GM19239 (cell line): ENCODE measurements at regions not wholly inside any gene's neighbourhood (a gene's known extent, or its start where the extent isn't known, plus 50 kb on each side); places are given as distances from the start of the nearest gene placed in this dataset.

Experiments used
- DNase-seq: peaks from one replicate; pipeline ENCODE4 v3.0.0; 2011; ENCODE audit warnings: low spot score; ENCODE audit not compliant: insufficient read length
- FAIRE-seq: peaks from 2 replicates; lab custom pipeline; 2011; peaks lifted over from hg19 to GRCh38; lab: Jason Lieb, UNC

DNA sequence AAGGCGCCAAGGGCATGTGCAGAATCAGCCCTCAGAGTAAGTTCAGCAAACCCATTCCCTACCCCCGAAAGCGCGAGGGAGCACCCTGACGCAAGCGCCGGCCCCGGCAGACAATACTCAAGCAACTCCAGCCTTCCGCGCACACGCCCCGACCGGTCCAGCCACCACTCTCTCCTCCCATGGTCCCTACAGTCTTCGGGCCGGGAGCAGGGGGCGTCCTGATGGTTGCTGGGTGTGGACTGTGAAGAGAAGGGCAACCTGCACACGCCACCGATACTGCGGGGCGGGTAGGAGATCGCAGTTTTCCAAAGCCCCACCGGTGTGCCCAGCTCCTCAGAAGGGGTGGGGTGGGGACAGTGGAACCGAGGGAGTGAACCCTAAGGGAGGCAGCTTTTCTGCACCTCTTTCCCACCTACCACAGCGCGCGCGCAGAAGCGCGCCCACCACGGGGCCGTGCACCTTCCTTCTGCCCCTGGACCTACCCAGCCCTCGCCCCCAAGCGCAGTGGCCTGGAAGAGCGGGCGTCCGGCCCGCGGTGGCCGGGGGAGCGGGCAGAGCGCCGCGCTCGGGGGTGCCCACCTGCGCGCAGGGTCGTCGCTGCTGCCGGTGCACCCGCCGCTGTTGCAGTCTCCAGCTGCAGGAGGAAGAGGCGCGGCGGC is 650.2 kb upstream of the DIPK2B start:
- DNase-seq = no peak
- no peak for FAIRE-seq

DNA sequence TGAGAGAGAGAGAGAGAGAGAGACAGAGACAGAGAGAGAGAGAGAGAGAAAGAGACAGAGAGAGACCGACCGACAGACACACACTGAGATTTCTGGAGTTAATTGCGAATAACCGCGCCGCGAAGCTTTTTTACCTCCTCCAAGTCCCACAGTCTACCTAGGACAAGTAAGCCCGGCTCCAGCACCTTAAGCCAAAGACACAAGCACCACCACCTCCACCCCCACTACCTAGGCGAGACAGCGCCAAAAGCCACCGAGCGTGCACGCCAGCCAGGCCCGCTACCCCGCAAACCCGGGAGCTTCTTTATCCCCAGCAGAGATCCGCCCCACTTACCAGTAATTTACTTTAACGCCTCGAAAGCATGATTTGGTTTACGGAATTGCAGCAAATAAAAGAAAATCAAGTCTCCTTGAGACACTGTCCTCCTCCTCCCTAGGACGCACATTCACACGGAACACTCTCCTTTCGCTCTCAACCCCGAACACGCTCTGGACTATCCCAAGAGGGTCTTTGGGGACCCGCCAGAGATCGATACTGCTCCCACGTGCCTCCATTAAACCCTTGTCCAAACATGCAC is 649.6 kb upstream of the DIPK2B start:
- no peak for DNase-seq
- no peak for FAIRE-seq

DNA sequence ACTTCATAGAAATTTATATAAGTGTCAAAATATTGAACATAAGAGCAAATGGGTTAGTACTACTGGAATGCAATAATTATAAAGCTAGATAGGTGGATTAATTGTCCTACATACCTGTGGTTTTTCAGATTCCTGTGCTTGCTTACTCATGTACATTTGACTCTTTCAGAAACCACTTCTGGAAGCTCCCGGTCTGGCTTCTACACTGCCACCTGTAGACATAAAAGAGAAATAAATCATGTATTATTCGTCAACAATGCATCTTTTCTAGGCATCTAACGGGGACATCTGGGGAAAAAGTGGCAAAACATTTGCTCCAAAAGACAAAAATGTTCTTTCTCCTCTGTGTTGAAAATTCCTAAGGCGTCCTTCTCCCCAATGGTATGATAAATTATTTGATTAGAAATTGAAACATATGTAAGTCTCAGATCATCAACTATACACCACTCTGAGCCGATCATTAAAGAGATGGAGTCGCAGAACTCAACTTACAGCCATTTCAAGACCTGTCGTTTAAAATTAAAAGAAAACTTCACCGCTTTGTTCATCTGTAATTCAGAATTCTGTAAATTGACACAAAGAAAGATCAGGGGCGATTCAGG is 648.7 kb upstream of the DIPK2B start:
- peak; percentile 84 for FAIRE-seq
- DNase-seq = no peak

DNA sequence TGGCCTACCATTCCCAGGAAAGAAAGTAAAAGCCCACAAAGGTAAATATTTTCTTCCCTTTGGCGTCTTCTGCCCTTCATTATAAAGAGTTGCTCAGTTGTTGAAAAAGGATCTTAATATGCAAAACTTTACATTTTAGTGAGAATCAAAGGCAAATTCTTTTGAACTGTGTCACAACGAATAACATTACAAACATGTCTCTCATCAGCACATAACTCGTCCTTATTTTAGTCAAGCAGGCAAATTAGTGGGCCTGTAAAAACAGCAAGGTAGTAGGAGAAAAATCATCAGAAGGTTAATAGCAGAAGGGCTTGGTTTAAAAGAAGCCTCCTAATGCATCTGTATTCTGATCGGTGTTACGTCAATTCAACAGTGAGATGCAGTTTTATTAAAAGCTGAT is 647.3 kb upstream of the DIPK2B start:
- no peak for FAIRE-seq

DNA sequence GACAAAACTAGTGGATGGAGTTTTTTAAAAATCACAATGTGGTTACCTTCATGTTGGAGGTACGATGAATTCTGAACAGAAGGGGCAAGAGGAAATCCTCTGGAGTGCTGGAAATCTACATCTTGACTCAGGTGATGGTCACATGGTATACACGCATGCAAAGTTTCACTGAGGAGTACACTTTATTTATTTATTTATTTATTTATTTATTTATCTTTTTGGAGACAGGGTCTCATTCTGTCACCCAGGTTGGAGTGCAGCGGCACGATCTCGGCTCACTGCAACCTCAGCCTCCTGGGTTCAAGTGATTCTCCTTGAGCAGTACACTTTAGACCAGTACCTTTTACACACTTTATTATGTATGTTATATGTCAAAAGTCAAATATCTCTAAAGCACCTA is 645.7 kb upstream of the DIPK2B start:
- FAIRE-seq (no peak), DNase-seq (no peak)

More for the DNA sequence above, 647.3 kb upstream of the DIPK2B start:
- no peak for DNase-seq

DNA sequence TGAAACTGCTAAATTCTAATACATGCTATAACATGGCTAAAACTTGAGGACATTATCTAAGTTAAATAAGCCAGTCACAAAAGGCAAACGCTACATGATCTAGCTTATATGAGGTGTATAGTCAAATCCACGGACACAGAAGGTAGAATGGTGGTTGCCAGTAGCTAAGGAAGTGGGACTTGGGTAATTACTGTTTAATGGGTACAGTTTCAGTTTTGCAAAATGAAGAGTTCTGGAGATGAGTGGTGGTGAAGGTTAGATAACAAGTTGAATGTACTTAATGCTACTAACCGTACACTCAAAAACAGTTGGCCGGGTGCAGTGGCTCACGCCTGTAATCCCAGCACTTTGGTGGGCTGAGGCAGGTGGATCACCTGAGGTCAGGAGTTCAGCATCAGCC is 644.5 kb upstream of the DIPK2B start:
- DNase-seq = no peak
- no peak for FAIRE-seq

DNA sequence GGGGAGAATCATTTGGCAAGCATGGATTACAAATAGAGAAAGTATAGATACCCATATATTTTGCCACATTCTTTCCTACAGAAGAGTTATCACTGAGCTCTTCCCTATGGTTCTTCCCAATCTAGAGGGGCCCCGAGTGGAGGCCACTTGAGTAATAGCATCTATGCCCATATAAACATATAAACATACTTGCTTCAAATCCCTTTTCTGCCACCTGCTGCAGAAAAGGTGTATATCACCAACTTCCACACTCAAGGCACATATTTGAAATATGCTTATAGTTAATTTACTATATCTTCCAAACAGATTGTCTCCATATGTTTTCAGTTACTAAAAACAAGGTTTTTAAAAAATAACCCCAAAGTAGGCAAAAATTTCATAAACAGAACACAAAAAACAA is 642.8 kb upstream of the DIPK2B start:
- DNase-seq (no peak), FAIRE-seq (peak; percentile 74)

DNA sequence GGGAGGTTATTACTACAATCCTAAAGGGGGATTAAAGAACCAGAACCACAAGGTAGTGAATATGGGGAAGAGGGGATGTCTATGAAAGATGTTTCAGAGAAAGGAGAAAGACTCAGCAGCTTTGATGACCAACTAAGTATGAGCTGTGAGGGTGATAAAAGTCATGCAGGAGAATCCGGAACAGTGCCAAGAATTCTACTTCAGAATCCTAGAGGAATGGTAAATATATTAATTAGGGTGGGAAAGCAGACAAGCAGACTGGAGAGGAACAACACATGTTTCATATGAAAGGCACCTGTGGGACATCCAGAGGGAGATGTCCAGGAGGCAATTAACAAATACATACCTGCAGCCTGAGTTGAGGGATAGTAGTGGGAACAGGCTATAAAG is 642.2 kb upstream of the DIPK2B start:
- no peak for FAIRE-seq
- no peak for DNase-seq

DNA sequence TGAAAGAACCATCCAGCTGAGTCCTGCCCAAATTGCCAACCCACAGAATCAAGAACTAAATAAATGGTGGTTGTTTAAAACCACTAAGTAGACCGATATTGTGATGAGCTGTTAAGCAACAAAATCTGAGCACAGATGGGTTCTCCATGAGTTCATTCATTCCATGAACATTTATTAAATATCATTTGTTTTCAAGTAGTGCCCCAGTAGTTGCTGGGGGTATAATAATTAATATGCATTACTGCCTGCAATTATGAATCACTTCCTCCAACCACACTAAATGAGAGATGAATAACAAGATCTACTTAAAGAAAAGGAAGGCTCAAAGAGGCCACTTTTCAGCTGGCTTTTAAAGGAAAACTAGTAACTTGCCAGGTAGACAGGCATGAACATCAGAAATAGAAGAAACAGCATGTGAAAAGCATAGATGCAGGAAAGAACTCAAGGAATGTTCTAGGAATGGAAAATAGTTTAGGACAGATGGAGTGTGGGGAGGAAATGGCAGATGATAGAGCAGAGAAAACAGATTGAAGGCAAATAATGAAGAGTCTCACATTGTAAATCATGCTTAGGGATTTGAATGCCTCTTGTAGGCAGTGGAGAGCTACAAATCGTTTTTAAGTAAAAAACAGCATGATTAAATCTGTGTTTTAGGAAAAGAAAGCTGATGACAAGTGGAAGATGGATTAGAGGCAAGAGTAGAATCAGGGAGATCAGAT is 641.7 kb upstream of the DIPK2B start:
- FAIRE-seq = no peak
- no peak for DNase-seq

DNA sequence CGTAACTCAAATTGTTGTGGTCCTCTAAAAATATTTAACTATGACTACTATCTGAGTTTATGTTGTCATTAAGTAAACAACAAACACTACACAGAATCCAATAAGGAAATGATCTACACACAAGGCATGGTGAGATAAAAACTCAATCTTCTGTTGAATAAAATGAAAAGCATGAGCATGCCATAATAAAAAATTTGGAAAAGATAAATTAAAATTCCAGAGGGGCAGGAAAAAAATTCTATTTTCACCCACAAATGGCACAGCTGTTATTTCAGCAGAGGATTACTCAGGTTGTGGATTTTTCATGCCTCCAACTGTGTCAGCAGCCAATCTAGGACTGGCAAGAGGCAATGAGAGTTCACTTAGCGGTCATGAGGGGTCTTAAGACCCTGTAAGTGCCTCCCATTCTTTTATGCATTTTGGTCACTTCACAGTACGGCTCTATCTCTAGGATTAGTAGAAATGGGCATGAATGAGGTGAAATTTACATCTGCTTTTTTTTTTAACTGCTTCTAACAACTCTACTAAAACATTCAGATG is 639.8 kb upstream of the DIPK2B start:
- DNase-seq = no peak
- FAIRE-seq = no peak

DNA sequence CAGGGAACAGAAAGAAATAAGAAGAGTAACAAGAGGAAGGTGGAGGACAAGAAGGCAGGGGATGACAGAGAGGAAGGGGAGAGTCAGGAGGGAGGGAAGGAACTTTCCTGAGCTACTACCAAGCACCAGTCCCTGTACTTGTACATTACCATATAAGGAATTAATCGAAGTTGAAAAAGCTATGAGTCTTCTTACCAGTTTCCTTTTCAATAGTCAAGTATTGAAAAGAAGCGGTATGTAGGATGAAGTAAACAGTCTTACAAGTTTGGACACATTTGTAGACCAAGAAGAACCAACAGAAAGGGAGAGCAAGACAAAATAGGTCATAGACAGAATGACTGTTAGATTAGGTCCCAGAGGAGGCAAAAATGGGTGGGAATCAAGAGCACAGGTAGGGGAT is 629.7 kb upstream of the DIPK2B start:
- no peak for DNase-seq
- FAIRE-seq = no peak

DNA sequence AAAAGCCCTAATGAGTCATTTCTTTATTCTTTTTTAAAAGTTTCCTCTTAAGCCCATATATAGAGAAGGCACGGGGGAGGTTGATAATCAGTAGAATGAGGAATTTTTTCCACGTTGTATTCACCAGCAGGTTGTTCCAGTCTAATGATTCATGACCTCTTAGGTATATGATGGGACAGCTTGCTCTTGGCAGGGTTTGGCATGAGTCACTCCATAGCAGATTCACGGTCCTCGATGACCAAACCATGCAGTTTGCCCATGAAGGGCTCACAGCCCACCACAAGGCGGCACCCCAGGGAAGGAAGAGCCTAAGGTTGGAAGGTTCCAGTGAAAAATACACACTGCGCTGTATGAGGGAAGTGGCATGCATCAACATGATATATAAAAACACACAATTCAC is 623.8 kb upstream of the DIPK2B start:
- no peak for DNase-seq
- FAIRE-seq = no peak

DNA sequence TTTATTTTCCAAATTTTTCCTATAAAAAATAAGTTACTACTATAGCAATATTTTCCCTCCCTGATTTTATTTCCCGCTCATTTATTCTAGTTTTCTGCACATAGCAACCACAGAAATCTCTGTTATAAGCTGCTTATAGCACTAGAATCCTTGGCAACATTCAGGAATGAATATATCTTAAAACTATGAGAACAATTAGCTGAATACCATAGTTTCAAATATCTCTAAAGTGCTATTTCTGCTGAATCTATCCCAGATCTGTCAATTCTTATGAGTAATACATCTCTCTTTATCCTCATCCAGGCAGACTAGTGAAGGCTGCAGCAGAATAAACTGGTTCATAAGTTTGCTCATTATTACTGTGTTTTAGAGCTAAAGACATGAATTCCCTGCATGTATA is 622.9 kb upstream of the DIPK2B start:
- FAIRE-seq = no peak
- no peak for DNase-seq

DNA sequence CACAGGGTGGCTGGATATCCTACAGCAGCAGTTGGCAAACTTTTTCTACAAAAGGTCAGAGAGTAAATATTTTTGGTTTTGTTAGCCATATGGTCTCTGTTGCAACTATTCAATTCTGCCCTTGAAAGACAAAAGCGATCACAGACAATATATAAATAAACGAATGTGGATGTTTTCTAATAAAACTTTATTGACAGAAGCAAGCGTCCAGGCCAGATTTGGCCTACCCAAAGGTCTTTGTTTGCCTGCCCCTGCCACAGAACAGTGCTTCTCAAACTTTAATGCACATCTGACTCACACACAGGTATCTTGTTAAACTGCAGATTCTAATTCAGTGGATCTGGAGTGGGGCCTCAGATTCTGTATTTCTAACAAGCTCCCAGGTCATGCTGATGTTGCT is 621.4 kb upstream of the DIPK2B start:
- FAIRE-seq (no peak), DNase-seq (no peak)

DNA sequence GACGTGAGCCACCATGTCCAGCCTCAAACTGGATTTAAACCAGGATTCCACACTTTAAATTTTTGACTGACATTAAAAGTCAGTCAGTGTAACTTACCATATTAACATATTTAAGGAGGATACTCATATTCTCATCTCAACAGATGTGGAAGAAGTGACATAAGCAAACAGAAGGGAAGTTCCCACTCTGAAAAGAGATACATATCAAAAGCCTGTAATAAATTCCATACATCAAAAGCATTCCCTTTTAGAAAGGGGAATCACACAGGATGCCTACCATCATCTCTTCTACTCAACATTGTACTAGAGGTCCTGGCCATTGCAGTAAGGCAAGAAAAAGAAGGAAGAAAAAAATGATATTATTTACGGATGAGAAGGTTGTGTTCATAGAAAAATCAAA is 618.2 kb upstream of the DIPK2B start:
- DNase-seq (no peak), FAIRE-seq (no peak)

DNA sequence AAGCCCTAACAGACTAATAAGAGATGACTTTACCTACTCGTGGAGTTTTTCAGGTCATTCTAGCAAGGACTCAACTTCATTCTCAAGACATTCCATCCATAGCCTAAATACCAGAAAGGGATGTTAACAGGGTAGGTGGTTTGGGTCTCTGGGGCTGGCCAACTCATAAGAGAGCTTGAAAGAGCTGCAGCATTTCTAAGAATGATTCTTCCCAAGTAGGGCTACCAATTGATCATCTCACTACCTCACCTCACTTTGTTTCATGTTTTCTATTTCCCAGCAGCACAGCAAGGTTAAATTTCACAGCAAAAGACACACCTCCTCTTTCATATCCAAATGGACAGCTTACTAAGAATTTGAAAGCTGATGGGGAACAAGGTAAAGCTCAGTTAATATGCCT is 614.8 kb upstream of the DIPK2B start:
- FAIRE-seq (no peak), DNase-seq (no peak)

DNA sequence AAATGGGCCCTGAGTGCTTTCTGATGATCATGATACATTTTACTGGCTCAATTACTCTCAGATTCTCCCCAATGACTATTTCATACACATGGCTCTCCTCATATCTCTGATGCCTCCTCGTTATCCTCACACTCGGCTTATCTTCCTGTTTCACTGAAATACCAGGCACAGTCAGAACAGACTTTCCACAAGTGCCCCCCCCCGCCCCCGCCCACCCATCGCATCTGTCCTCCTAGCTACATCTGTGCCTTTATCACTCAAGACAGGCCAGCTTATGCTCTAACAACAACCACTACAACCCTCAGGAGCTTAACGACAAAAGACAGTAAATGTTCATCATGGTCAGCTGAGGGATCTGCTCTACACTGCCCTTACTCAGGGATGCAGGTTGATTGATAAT is 610.6 kb upstream of the DIPK2B start:
- DNase-seq (no peak), FAIRE-seq (no peak)

DNA sequence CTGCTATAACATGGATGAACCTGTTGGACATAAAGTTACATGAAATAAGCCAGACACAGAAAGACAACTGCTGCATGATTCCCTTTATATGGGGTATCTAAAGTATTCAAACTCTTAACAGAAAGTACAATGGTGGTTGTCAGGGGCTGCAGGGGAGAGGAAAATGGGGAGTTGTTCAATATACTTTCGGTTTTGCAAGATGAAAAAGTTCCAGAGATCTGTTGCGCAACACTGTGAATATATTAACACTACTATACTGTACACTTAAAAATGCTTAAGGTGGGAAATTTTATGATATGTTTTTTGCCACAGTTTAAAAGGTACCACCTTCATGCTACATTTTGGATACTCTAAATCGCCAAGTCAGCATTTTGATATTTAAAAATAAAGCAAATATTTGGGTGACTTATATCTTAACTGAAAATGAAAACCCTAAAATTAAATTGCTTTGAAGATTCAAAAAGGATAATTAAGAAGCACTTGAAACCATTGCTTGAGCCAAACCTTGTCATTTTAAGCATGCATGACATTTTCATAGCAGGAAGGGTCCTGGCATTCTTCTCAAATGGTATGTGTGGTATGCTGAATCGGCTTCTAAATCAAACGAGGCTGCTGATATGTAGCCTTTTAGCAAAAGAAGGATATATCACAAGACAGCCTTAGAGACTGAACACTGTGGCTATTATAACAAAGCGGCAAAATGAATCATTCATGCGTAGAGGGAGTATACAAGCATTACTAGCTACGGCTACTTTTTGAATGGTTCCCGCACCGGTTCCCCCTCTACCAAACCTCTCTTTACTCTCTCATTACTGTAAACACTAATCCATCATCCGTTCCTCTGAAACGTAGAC is 607.1 kb upstream of the DIPK2B start:
- FAIRE-seq = peak; percentile 4

DNA sequence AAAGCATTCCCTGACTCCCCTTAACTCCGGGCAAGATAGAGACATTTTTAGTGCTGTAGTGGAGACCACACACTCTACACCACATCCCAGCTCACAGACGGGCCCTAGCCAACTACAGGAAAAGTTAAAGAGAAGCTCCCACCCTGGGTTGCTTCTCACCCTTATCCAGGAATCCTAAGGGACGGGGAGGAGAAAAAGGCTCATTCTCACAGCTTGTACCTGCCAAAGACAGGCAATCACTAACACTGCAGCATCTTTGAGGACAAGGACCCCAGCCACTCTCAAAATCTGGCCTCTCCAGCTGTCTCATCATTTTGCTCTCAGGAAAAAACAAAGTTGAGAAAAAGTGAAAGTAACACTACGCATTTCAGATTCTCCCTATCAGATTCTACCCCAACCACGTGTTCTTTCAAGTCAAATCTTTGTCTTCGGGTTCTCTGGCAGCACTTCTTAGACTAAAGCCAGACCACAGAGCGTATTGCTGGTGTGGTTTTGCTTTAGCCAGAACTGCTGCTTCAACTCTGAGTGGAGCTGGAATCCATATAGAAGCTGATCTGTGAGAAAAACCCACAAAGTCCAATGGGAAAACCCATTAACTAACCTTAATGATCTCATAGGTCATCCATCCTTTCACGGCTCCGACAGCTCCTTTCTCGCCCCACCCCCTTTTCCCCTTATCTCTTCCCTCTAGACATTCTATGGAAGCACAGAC is 605.9 kb upstream of the DIPK2B start:
- peak; percentile 83 for FAIRE-seq

More for the DNA sequence above, 607.1 kb upstream of the DIPK2B start:
- no peak for DNase-seq

DNA sequence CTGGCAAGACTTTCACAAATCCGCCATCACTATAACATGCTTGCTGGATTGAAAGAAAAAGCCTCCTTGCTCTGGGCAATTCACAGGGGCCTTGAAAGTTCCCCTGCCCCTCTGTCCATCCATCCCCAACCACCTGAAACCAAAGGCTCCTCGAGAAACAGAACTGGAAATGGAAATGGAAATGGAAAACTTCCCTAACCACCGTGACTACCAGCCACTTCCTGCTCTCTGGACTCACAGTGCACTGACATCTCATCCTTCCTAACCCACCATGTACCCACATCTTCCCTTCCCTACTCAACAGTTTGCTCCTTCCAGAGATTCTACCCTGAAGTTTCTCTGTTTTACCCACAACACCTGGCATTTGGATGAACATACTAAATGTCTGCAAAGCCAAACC is 603.6 kb upstream of the DIPK2B start:
- DNase-seq (no peak), FAIRE-seq (no peak)

More for the DNA sequence above, 605.9 kb upstream of the DIPK2B start:
- peak; percentile 4 for DNase-seq
